ENCODE measurements at regions not wholly inside any gene's neighbourhood (a gene's known extent, or its start where the extent isn't known, plus 50 kb on each side); places are given as distances from the start of the nearest gene placed in this dataset.

DNA sequence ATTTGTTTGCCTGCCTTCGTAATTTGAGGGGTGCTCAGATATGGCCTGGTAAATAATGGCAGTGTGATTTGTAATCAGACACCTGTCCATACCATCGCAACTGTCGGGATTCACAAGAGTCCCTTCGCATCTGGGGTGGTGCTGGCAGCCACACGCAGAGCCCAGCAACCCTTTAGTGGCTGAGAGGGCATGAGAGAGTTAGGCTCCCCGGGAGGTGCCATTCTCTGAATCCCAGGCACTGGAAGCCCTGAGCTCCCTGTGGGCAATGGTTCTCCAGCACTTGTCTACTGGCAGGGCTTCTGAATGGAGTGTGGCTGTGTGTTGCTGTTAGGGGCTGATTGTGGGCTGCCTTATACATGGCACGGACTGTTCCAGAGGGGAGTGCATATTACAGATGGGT, 230.1 kb downstream of the EBLN2 start:
- Histone ChIP-seq H3K4me3 (ENCODE audit: low read depth in 2 of 2, low read length in 2 of 2) (no peak overlapping the region), H3K27ac (ENCODE audit: low read length) (no peak overlapping the region), H3K4me1 (ENCODE audit: control insufficient read depth, insufficient read depth, low read length) (no peaks in the 10 kb centered on the region), H3K36me3 (ENCODE audit: control insufficient read depth, insufficient read depth, low read length) (no peaks in the 10 kb centered on the region), H3K27me3 (ENCODE audit: control insufficient read depth, insufficient read depth, low read length) (no peaks in the 10 kb centered on the region; the same call in 1 of the 2 replicates), H3K9me3 (ENCODE audit: control insufficient read depth, insufficient read depth, low read depth, low read length) (no peaks in the 10 kb centered on the region)
- ATAC-seq (no peak), DNase-seq (ENCODE audit: low read depth, low spot score) (no peak)
- CTCF ChIA-PET: no interaction called here
- TF ChIP-seq SIN3A (IDR thresholded peaks at IDR 0.05; ENCODE audit: borderline replicate concordance, insufficient read depth, low read depth, low read length) (no peak), POLR2AphosphoS5 (IDR thresholded peaks at IDR 0.05; ENCODE audit: low read depth, low read length) (no peak), TCF7L2 (IDR thresholded peaks at IDR 0.05; ENCODE audit: low read depth, low read length) (no peak)
- TF ChIP-seq, protein P1, sequence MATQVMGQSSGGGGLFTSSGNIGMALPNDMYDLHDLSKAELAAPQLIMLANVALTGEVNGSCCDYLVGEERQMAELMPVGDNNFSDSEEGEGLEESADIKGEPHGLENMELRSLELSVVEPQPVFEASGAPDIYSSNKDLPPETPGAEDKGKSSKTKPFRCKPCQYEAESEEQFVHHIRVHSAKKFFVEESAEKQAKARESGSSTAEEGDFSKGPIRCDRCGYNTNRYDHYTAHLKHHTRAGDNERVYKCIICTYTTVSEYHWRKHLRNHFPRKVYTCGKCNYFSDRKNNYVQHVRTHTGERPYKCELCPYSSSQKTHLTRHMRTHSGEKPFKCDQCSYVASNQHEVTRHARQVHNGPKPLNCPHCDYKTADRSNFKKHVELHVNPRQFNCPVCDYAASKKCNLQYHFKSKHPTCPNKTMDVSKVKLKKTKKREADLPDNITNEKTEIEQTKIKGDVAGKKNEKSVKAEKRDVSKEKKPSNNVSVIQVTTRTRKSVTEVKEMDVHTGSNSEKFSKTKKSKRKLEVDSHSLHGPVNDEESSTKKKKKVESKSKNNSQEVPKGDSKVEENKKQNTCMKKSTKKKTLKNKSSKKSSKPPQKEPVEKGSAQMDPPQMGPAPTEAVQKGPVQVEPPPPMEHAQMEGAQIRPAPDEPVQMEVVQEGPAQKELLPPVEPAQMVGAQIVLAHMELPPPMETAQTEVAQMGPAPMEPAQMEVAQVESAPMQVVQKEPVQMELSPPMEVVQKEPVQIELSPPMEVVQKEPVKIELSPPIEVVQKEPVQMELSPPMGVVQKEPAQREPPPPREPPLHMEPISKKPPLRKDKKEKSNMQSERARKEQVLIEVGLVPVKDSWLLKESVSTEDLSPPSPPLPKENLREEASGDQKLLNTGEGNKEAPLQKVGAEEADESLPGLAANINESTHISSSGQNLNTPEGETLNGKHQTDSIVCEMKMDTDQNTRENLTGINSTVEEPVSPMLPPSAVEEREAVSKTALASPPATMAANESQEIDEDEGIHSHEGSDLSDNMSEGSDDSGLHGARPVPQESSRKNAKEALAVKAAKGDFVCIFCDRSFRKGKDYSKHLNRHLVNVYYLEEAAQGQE (IDR thresholded peaks at IDR 0.05; ENCODE audit: insufficient read depth in 1 of 2, low read depth in 2 of 2, low read length in 1 of 2): no peak
- TF ChIP-seq, protein P2, sequence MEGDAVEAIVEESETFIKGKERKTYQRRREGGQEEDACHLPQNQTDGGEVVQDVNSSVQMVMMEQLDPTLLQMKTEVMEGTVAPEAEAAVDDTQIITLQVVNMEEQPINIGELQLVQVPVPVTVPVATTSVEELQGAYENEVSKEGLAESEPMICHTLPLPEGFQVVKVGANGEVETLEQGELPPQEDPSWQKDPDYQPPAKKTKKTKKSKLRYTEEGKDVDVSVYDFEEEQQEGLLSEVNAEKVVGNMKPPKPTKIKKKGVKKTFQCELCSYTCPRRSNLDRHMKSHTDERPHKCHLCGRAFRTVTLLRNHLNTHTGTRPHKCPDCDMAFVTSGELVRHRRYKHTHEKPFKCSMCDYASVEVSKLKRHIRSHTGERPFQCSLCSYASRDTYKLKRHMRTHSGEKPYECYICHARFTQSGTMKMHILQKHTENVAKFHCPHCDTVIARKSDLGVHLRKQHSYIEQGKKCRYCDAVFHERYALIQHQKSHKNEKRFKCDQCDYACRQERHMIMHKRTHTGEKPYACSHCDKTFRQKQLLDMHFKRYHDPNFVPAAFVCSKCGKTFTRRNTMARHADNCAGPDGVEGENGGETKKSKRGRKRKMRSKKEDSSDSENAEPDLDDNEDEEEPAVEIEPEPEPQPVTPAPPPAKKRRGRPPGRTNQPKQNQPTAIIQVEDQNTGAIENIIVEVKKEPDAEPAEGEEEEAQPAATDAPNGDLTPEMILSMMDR (IDR thresholded peaks at IDR 0.05): no peak
- intact Hi-C loops (cut with micrococcal nuclease; ENCODE audit: unreplicated experiment) (no loop called here), in situ Hi-C loops (cut with HindIII; ENCODE audit: low pct_unique_long_range_greater_than_20kb, low sequenced_read_pairs) (no loop called here)
- BruUV-seq (replicated peaks): no TSS peak
- POLR2A ChIA-PET: no interaction called here

DNA sequence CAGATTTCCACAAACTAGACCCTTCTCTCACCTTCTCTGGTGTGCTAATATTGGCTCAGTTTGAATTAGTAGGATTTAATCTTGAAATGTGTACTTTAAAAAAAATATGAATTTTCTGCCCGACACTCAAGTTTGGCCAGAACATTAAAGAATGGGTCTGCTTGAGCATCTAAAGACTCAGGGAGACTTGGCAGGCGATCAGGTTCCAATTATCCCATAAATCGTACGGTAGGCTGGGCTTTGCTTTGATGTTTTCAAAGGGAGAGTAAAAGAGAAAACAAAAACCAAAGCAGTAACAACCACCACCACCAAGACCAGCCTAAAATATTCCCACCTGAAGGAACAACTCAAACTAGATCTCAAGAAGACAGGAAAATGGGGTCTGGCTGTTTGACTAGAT, 230.8 kb downstream of the EBLN2 start:
- CTCF ChIA-PET: no interaction called here
- POLR2A ChIA-PET: no interaction called here
- in situ Hi-C loops (cut with HindIII; ENCODE audit: low pct_unique_long_range_greater_than_20kb, low sequenced_read_pairs): no loop called here

DNA sequence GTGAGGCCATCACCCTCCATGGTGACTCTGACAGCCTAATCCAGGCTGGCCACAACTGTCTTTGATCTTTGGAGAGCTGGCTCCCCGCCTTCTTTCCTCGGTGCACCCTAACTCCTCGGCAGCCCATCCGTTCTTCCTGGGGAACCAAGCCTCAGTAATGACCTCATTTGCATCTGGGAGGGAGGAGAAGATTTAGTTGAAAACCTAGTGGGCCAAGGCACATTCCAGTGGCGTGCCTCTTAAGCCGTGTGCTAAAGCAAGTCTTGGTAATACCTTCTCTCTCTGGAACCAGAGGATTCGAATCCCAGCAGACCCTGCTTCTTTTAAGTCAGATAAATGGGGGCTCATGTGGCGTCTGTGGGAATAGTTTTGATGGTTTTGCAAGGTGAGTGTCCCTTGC, 233.1 kb downstream of the EBLN2 start:
- TF ChIP-seq SIN3A (IDR thresholded peaks at IDR 0.05; ENCODE audit: borderline replicate concordance, insufficient read depth, low read depth, low read length) (no peak), TCF7L2 (IDR thresholded peaks at IDR 0.05; ENCODE audit: low read depth, low read length) (no peak), POLR2AphosphoS5 (IDR thresholded peaks at IDR 0.05; ENCODE audit: low read depth, low read length) (no peak)
- TF ChIP-seq, protein P1 (IDR thresholded peaks at IDR 0.05; ENCODE audit: insufficient read depth in 1 of 2, low read depth in 2 of 2, low read length in 1 of 2): no peak
- TF ChIP-seq, protein P2 (IDR thresholded peaks at IDR 0.05): no peak
- ChIA-PET POLR2A (no interaction called here), CTCF (no interaction called here)
- no peaks in the 10 kb centered on the region for H3K9me3 ChIP-seq (ENCODE audit: control insufficient read depth, insufficient read depth, low read depth, low read length)
- H3K4me1 ChIP-seq (ENCODE audit: control insufficient read depth, insufficient read depth, low read length): no peaks in the 10 kb centered on the region
- H3K27ac ChIP-seq (ENCODE audit: low read length): no peak overlapping the region
- in situ Hi-C loops (cut with HindIII; ENCODE audit: low pct_unique_long_range_greater_than_20kb, low sequenced_read_pairs) (no loop called here), intact Hi-C loops (cut with micrococcal nuclease; ENCODE audit: unreplicated experiment) (no loop called here)
- ATAC-seq: no peak
- no peak for DNase-seq (ENCODE audit: low read depth, low spot score)
- peaks cover 3% of the 10 kb centered on the region for H3K27me3 ChIP-seq (ENCODE audit: control insufficient read depth, insufficient read depth, low read length)
- no peak overlapping the region for H3K4me3 ChIP-seq (ENCODE audit: low read depth in 2 of 2, low read length in 2 of 2)
- no peaks in the 10 kb centered on the region for H3K36me3 ChIP-seq (ENCODE audit: control insufficient read depth, insufficient read depth, low read length)
- BruUV-seq (replicated peaks): no TSS peak

More for the DNA sequence above, 230.8 kb downstream of the EBLN2 start:
- ATAC-seq: no peak
- H3K27ac ChIP-seq (ENCODE audit: low read length): no peak overlapping the region
- no peaks in the 10 kb centered on the region for H3K36me3 ChIP-seq (ENCODE audit: control insufficient read depth, insufficient read depth, low read length)
- no TSS peak for BruUV-seq (replicated peaks)
- no peak for DNase-seq (ENCODE audit: low read depth, low spot score)
- intact Hi-C loops (cut with micrococcal nuclease; ENCODE audit: unreplicated experiment): no loop called here
- H3K4me3 ChIP-seq (ENCODE audit: low read depth in 2 of 2, low read length in 2 of 2): no peak overlapping the region
- no peaks in the 10 kb centered on the region for H3K9me3 ChIP-seq (ENCODE audit: control insufficient read depth, insufficient read depth, low read depth, low read length)
- no peaks in the 10 kb centered on the region for H3K4me1 ChIP-seq (ENCODE audit: control insufficient read depth, insufficient read depth, low read length)
- H3K27me3 ChIP-seq (ENCODE audit: control insufficient read depth, insufficient read depth, low read length): no peaks in the 10 kb centered on the region; the same call in 1 of the 2 replicates
- TF ChIP-seq TCF7L2 (IDR thresholded peaks at IDR 0.05; ENCODE audit: low read depth, low read length): no peak

All from Panc1 (cell line).